GM12801 (cell line): ENCODE measurements at regions not wholly inside any gene's neighbourhood (a gene's known extent, or its start where the extent isn't known, plus 50 kb on each side); places are given as distances from the start of the nearest gene placed in this dataset.

Experiments
- TF ChIP-seq, protein P1 (sequence below): IDR thresholded peaks from one replicate; pipeline ENCODE4 v1.5.1; 2011; ENCODE audit warnings: control low read depth; ENCODE audit not compliant: insufficient read length; ENCODE audit errors: extremely low read depth

DNA sequence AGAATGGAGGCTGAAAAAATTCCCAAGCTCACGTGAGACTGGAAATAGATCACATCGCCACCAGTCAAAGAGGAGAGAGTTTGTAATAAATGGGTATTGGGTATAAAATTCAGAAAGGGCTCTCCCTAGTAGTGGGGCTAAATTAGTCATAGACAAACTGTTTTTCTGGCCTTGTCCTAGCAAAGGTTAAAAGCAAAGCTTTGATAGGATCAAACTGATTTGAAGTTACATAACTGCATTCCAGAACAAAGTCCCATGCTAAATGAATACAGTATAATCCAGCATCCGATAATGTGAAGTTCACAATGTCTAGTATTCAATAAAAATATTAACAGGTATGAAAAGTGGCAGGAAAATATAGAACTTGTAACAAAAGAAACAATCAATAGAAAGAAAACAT lies 149.8 kb upstream of the ATXN1 start:
- TF ChIP-seq, protein P1, sequence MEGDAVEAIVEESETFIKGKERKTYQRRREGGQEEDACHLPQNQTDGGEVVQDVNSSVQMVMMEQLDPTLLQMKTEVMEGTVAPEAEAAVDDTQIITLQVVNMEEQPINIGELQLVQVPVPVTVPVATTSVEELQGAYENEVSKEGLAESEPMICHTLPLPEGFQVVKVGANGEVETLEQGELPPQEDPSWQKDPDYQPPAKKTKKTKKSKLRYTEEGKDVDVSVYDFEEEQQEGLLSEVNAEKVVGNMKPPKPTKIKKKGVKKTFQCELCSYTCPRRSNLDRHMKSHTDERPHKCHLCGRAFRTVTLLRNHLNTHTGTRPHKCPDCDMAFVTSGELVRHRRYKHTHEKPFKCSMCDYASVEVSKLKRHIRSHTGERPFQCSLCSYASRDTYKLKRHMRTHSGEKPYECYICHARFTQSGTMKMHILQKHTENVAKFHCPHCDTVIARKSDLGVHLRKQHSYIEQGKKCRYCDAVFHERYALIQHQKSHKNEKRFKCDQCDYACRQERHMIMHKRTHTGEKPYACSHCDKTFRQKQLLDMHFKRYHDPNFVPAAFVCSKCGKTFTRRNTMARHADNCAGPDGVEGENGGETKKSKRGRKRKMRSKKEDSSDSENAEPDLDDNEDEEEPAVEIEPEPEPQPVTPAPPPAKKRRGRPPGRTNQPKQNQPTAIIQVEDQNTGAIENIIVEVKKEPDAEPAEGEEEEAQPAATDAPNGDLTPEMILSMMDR: no peak

DNA sequence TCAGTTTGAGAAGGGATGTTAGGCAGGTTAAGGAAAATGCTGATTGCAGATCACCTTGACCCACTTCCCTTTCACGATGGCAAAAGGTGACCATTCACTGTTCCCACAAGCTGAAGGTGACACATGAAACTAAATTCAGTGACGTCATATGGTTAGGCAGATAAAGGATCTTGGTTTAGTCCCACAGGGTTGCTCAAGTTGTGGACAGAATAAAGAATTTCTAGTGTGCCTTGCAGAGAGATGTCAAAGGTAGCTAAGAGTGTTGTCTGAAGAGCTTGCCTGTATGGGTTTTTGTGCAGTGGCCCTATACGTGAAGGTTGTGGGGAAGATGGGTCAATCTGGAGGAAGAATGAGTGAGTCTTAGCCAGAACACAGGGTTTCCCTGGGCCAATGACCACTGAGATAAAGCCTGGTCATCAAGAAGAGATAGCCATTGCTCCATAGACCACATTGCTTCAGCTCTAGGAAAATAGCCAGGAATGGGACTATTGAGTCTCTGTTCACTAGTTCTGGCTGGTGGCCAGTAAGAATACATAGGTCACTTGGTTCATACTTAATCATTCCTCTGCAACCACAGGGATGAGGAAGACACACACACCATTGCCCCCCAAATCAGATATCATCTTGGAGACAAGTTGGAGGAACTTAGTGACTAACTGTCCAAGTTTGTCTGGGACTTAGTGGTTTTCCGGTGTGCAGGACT lies 148.5 kb upstream of the ATXN1 start:
- TF ChIP-seq, protein P1: no peak

DNA sequence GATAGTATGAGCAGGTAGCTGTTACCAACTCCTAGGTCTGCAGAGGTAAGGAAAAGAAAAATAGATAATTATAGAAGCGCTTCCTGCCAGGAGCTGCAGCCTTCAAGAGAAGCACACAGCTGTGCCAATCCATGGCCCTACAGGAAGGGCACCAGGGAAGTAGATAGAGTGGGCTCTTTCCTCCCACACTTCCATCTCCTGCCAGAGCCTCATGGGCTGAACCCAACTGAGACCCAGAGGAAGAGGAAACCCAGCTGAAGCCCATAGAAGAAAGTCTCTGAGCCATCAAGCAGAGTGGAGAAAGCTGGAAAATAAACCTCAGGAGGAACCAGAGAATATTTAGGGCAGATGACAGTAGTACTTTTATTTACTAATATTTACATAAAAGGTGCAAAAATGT lies 146.7 kb upstream of the ATXN1 start:
- TF ChIP-seq, protein P1: no peak

DNA sequence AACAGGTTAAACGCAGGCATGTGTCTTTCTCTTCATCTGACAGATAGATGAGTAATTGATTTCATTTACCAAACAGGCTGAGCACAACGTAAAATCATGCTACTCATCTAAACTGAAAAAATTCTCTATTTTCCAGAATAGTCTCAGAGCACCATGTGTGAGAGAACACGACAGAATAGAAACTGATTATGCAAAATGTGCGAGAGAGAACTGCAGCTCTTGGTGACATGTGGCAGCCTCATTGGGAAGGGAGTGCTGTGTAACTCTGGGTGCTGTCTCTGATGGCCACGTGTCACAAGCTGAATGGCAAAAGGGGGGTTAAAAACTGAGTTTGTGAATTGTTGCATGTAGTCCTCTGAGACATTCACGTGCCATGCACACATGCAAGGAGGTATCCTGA lies 143.7 kb upstream of the ATXN1 start:
- TF ChIP-seq, protein P1: no peak

DNA sequence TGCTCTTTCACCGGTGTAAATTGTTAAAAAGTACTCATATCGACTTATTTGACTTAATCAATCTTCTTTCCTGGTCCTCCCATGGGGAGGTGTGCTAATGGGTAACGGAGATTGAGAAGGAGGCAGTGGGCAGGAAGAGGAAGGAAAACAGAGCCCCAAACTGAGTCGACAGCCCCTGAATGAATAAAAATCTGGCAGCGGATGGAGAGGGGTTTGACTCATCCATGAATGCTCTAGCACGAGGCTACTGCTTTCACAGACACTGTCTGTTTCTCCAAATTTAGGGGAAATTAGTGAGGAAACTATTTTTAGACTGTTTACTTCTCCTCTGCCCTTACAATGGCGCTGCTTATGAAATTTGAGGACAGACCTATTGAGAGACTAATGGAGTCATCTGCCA lies 142.2 kb upstream of the ATXN1 start:
- TF ChIP-seq, protein P1: no peak

DNA sequence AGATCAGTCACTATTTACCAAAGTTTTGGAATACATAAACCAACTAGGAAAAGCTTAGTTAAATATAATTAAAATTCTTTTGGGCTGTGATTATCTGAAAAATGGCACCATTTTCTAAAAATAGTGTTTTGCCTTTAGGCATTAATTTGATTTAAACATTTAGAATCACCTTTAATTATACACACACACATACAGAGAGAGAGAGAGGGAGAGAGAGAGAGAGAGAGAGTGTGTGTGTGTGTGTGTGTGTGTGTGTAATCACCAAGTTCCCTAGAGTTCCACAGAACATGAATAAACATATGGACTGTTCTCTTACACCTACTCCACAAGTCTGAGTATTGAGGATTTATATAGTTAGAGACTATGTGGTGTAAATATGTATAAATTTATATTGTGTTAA lies 141.2 kb upstream of the ATXN1 start:
- TF ChIP-seq, protein P1: no peak

DNA sequence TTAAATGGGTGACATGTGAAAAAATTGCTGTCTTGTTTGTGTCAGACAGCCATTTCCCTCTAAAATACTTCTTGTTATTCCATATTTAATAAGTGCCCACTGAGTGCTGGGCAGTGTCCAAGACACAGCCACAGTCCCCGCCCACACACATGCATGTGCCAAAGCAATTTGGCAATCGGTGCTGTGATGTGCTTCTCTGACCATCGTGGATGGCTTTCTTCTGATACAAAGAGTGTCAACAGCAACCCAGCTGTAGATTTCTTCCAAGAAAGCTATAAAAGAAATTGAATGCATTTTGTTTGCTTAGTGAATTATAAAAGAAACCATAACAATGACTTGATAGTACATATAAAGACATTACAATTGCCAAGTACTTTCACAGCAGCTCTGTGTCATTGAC lies 140.5 kb upstream of the ATXN1 start:
- TF ChIP-seq, protein P1: no peak
